ENCODE measurements at regions not wholly inside any gene's neighbourhood (a gene's known extent, or its start where the extent isn't known, plus 50 kb on each side); places are given as distances from the start of the nearest gene placed in this dataset.

- Histone ChIP-seq H3K27ac (no peak overlapping the region), H3K4me1 (peaks cover 0 to 3% (median 0%) of the 10 kb centered on the region in 3 donors), H3K27me3 (no peaks in the 10 kb centered on the region), H3K9me3 (no peaks in the 10 kb centered on the region), H3K4me3 (no peak overlapping the region), H3K36me3 (no peaks in the 10 kb centered on the region)
- no peak for ATAC-seq
- WGBS, 2 donors (ENCODE audit: low coverage in 1 of 2) = 31 to 88% methylated on average over 1 of the region's 1 CpG
- TF ChIP-seq EP300 (IDR thresholded peaks at IDR 0.05) (no peak), POLR2AphosphoS5 (IDR thresholded peaks at IDR 0.05) (no peak)
Measured at GRCh38 chr5:103477678-103478077, 84.9 kb downstream of the NUDT12 start.

- peaks cover 0 to 3% (median 0%) of the 10 kb centered on the region in 3 donors for H3K4me1 ChIP-seq
- H3K27me3 ChIP-seq = no peaks in the 10 kb centered on the region
- H3K27ac ChIP-seq = no peak overlapping the region
- no peaks in the 10 kb centered on the region for H3K36me3 ChIP-seq
- TF ChIP-seq CTCF (IDR thresholded peaks at IDR 0.05) (no peak), EP300 (IDR thresholded peaks at IDR 0.05) (no peak), POLR2A (IDR thresholded peaks at IDR 0.05) (no peak), POLR2AphosphoS5 (IDR thresholded peaks at IDR 0.05) (no peak)
- ATAC-seq = no peak
- whole genome bisulfite sequencing, 2 donors (ENCODE audit: low coverage in 1 of 2) = 91 to 100% methylated on average over 4 to 5 of the region's 5 CpGs
- no peak overlapping the region for H3K4me3 ChIP-seq
- H3K9me3 ChIP-seq = no peaks in the 10 kb centered on the region
Measured at GRCh38 chr5:103476811-103477210, 85.8 kb downstream of the NUDT12 start.

GRCh38 chr5:103475629-103476240 lies 86.9 kb downstream of the NUDT12 start:
- Histone ChIP-seq H3K4me3 (no peak overlapping the region), H3K27ac (no peak overlapping the region), H3K9me3 (no peaks in the 10 kb centered on the region), H3K36me3 (no peaks in the 10 kb centered on the region), H3K4me1 (peaks cover 0 to 3% (median 0%) of the 10 kb centered on the region in 3 donors), H3K27me3 (no peaks in the 10 kb centered on the region)
- TF ChIP-seq POLR2AphosphoS5 (IDR thresholded peaks at IDR 0.05) (no peak), CTCF (IDR thresholded peaks at IDR 0.05) (peak; percentile 45 to 72 (median 58)), POLR2A (IDR thresholded peaks at IDR 0.05) (no peak), EP300 (IDR thresholded peaks at IDR 0.05) (no peak)
- ATAC-seq = no peak
- 0 to 27% methylated on average over 2 to 4 of the region's 4 CpGs for WGBS, 2 donors (ENCODE audit: low coverage in 1 of 2)

GRCh38 chr5:103474677-103475076 lies 87.9 kb downstream of the NUDT12 start:
- ATAC-seq = no peak
- H3K4me3 ChIP-seq = no peak overlapping the region
- whole genome bisulfite sequencing, 2 donors (ENCODE audit: low coverage in 1 of 2) = 50 to 73% methylated on average over 1 of the region's 1 CpG
- H3K27me3 ChIP-seq = no peaks in the 10 kb centered on the region
- peaks cover 0 to 3% (median 0%) of the 10 kb centered on the region in 3 donors for H3K4me1 ChIP-seq
- no peaks in the 10 kb centered on the region for H3K36me3 ChIP-seq
- no peaks in the 10 kb centered on the region for H3K9me3 ChIP-seq
- no peak for TF ChIP-seq CTCF (IDR thresholded peaks at IDR 0.05)
- no peak for TF ChIP-seq POLR2A (IDR thresholded peaks at IDR 0.05)
- no peak for TF ChIP-seq EP300 (IDR thresholded peaks at IDR 0.05)
- TF ChIP-seq POLR2AphosphoS5 (IDR thresholded peaks at IDR 0.05) = no peak
- H3K27ac ChIP-seq = no peak overlapping the region

GRCh38 chr5:103473725-103474124 lies 88.9 kb downstream of the NUDT12 start:
- TF ChIP-seq POLR2AphosphoS5 (IDR thresholded peaks at IDR 0.05) (no peak), POLR2A (IDR thresholded peaks at IDR 0.05) (no peak), CTCF (IDR thresholded peaks at IDR 0.05) (no peak), EP300 (IDR thresholded peaks at IDR 0.05) (no peak)
- no peak overlapping the region for H3K27ac ChIP-seq
- no peaks in the 10 kb centered on the region for H3K9me3 ChIP-seq
- no peak for ATAC-seq
- H3K4me3 ChIP-seq = no peak overlapping the region
- H3K27me3 ChIP-seq = no peaks in the 10 kb centered on the region
- no peaks in the 10 kb centered on the region for H3K36me3 ChIP-seq
- H3K4me1 ChIP-seq = peaks cover 0 to 3% (median 0%) of the 10 kb centered on the region in 3 donors

All from gastroesophageal sphincter (tissue), 4 donors.